ENCODE measurements at regions not wholly inside any gene's neighbourhood (a gene's known extent, or its start where the extent isn't known, plus 50 kb on each side); places are given as distances from the start of the nearest gene placed in this dataset.

DNA sequence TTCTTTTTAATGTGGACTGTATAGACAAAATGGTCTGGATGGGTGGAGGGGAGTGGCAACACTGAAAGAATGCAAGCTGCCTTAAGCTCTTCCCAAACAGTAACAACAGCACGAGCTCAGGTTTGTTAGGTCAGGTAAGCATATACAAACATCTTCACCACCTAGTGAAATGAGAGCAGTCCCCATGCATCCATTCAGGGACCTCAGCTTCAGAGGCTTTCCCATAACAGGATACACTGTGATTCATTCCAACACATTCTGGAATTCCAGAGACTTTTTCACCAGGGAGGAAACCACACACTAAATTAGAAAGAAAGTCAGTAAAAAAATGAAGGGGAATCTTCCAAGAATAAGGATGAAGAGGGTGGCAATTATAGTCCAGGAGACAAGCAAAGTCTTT lies 50.4 kb upstream of the BZW1 start:
- DNase-seq (no peak), ATAC-seq (no peak)
- no peak for TF ChIP-seq POLR2A (IDR thresholded peaks at IDR 0.05)
- TF ChIP-seq, protein P1, sequence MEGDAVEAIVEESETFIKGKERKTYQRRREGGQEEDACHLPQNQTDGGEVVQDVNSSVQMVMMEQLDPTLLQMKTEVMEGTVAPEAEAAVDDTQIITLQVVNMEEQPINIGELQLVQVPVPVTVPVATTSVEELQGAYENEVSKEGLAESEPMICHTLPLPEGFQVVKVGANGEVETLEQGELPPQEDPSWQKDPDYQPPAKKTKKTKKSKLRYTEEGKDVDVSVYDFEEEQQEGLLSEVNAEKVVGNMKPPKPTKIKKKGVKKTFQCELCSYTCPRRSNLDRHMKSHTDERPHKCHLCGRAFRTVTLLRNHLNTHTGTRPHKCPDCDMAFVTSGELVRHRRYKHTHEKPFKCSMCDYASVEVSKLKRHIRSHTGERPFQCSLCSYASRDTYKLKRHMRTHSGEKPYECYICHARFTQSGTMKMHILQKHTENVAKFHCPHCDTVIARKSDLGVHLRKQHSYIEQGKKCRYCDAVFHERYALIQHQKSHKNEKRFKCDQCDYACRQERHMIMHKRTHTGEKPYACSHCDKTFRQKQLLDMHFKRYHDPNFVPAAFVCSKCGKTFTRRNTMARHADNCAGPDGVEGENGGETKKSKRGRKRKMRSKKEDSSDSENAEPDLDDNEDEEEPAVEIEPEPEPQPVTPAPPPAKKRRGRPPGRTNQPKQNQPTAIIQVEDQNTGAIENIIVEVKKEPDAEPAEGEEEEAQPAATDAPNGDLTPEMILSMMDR (IDR thresholded peaks at IDR 0.05) = no peak
- Histone ChIP-seq H3K9me3 (no peaks in the 10 kb centered on the region), H3K27ac (no peak overlapping the region), H3K27me3 (no peaks in the 10 kb centered on the region), H3K36me3 (no peaks in the 10 kb centered on the region), H3K4me1 (peaks cover 0 to 20% (median 6%) of the 10 kb centered on the region in 4 donors), H3K4me3 (no peak overlapping the region)
- 63% methylated on average over 1 of the region's 1 CpG for WGBS (ENCODE audit: insufficient coverage, low coverage, low lambda C conversion rate, missing lambda C conversion rate)
- intact Hi-C loops (cut with DNase I) = no loop called here
